ENCODE measurements at regions not wholly inside any gene's neighbourhood (a gene's known extent, or its start where the extent isn't known, plus 50 kb on each side); places are given as distances from the start of the nearest gene placed in this dataset.

- Histone ChIP-seq H3K4me3 (ENCODE audit: low read depth, low read length) (no peak overlapping the region), H3K36me3 (ENCODE audit: control insufficient read depth in 2 of 2, insufficient read depth in 1 of 2, low read length in 2 of 2) (no peaks in the 10 kb centered on the region), H3K4me1 (ENCODE audit: control insufficient read depth, insufficient read depth, low read length) (no peaks in the 10 kb centered on the region), H3K9me3 (ENCODE audit: control insufficient read depth, insufficient read depth, low read depth, low read length) (no peaks in the 10 kb centered on the region), H3K27ac (ENCODE audit: extremely low read depth, low read depth, low read length) (no peak overlapping the region)
- TF ChIP-seq ZNF596 (tag by site-specific recombination; IDR thresholded peaks at IDR 0.05): no peak
- TF ChIP-seq ATF2 (tag by site-specific recombination; IDR thresholded peaks at IDR 0.05; ENCODE audit: low read depth): no peak
- TF ChIP-seq ZNF248 (tag by site-specific recombination; IDR thresholded peaks at IDR 0.05): no peak
- TF ChIP-seq HOXA7 (CRISPR knock-in tag; IDR thresholded peaks at IDR 0.05; ENCODE audit: borderline replicate concordance): no peak
- TF ChIP-seq ZNF704 (tag by site-specific recombination; IDR thresholded peaks at IDR 0.05): no peak
- no peak for TF ChIP-seq ZNF184 (tag by site-specific recombination; IDR thresholded peaks at IDR 0.05)
- TF ChIP-seq ZNF148 (tag by site-specific recombination; IDR thresholded peaks at IDR 0.05; ENCODE audit: borderline replicate concordance): no peak
- TF ChIP-seq ZNF701 (tag by site-specific recombination; IDR thresholded peaks at IDR 0.05): no peak
- TF ChIP-seq ZNF548 (tag by site-specific recombination; IDR thresholded peaks at IDR 0.05): no peak
- no peak for TF ChIP-seq ZNF747 (tag by site-specific recombination; IDR thresholded peaks at IDR 0.05)
- TF ChIP-seq ZNF211 (tag by site-specific recombination; IDR thresholded peaks at IDR 0.05; ENCODE audit: low read depth): no peak
- TF ChIP-seq ZNF23 (tag by site-specific recombination; IDR thresholded peaks at IDR 0.05; ENCODE audit: borderline replicate concordance): no peak
- no peak for TF ChIP-seq GLI4 (tag by site-specific recombination; IDR thresholded peaks at IDR 0.05)
- no peak for TF ChIP-seq ZNF350 (tag by site-specific recombination; IDR thresholded peaks at IDR 0.05)
- ChIA-PET POLR2A (no interaction called here), CTCF (no interaction called here)
These were observed 92.3 kb downstream of the GC start for GRCh38 chr4:71691416-71692073.

- ChIA-PET POLR2A (no interaction called here), CTCF (interaction anchor here (0.8 kb wide), 1 partner anchor 1123 kb away, joined by 4 read pairs; no protein-coding TSS in a partner anchor)
- Histone ChIP-seq H3K36me3 (ENCODE audit: control insufficient read depth in 2 of 2, insufficient read depth in 1 of 2, low read length in 2 of 2) (no peaks in the 10 kb centered on the region), H3K9me3 (ENCODE audit: control insufficient read depth, insufficient read depth, low read depth, low read length) (no peaks in the 10 kb centered on the region), H3K27ac (ENCODE audit: extremely low read depth, low read depth, low read length) (no peak overlapping the region), H3K4me3 (ENCODE audit: low read depth, low read length) (no peak overlapping the region), H3K4me1 (ENCODE audit: control insufficient read depth, insufficient read depth, low read length) (no peaks in the 10 kb centered on the region)
- TF ChIP-seq ZNF423 (tag by site-specific recombination; IDR thresholded peaks at IDR 0.05): no peak
- no peak for TF ChIP-seq TCF7L2 (IDR thresholded peaks at IDR 0.05; ENCODE audit: borderline replicate concordance, low read depth, low read length)
- no peak for TF ChIP-seq ZNF10 (tag by site-specific recombination; IDR thresholded peaks at IDR 0.05)
- TF ChIP-seq ZNF398 (tag by site-specific recombination; IDR thresholded peaks at IDR 0.05): no peak
- TF ChIP-seq ZNF843 (tag by site-specific recombination; IDR thresholded peaks at IDR 0.05): no peak
- no peak for TF ChIP-seq ZNF544 (tag by site-specific recombination; IDR thresholded peaks at IDR 0.05)
- TF ChIP-seq ATF2 (tag by site-specific recombination; IDR thresholded peaks at IDR 0.05; ENCODE audit: low read depth): no peak
- TF ChIP-seq ZNF280C (tag by site-specific recombination; IDR thresholded peaks at IDR 0.05): no peak
- no peak for TF ChIP-seq ZNF501 (tag by site-specific recombination; IDR thresholded peaks at IDR 0.05)
- no peak for TF ChIP-seq ZEB2 (tag by site-specific recombination; IDR thresholded peaks at IDR 0.05)
- no peak for TF ChIP-seq ZNF366 (tag by site-specific recombination; conservative IDR thresholded peaks at IDR 0.05)
- TF ChIP-seq GLI4 (tag by site-specific recombination; IDR thresholded peaks at IDR 0.05): no peak
- TF ChIP-seq ZNF133 (tag by site-specific recombination; IDR thresholded peaks at IDR 0.05): no peak
These were observed 94.1 kb downstream of the GC start for GRCh38 chr4:71689822-71690221.

Measured in HEK293 (cell line).